Ureter (tissue), 1 donor: ENCODE measurements at regions not wholly inside any gene's neighbourhood (a gene's known extent, or its start where the extent isn't known, plus 50 kb on each side); places are given as distances from the start of the nearest gene placed in this dataset.

Experiments used
- DNase-seq: peaks from one replicate; pipeline ENCODE4 v3.0.0-alpha.2; 2020; ENCODE audit warnings: low spot score
- donor health status: DM: yes; HTN: yes; CAD: no.

- DNase-seq = no peak
These were observed 389.3 kb upstream of the DMAC1 start for GRCh38 chr9:8188723-8189407.

- no peak for DNase-seq
These were observed 387.0 kb upstream of the DMAC1 start for GRCh38 chr9:8186560-8186959.

- no peak for DNase-seq
These were observed 384.0 kb upstream of the DMAC1 start for GRCh38 chr9:8183618-8184017.

- no peak for DNase-seq
These were observed 379.9 kb upstream of the DMAC1 start for GRCh38 chr9:8179381-8180053.

GRCh38 chr9:8172000-8172399 is 372.4 kb upstream of the DMAC1 start:
- no peak for DNase-seq

GRCh38 chr9:8168916-8169438 is 369.4 kb upstream of the DMAC1 start:
- DNase-seq = no peak

- no peak for DNase-seq
These were observed 361.2 kb upstream of the DMAC1 start for GRCh38 chr9:8160787-8161186.

GRCh38 chr9:8158574-8158973 is 359.0 kb upstream of the DMAC1 start:
- no peak for DNase-seq

- no peak for DNase-seq
These were observed 358.2 kb upstream of the DMAC1 start for GRCh38 chr9:8157683-8158324.

GRCh38 chr9:8156346-8156745 is 356.8 kb upstream of the DMAC1 start:
- no peak for DNase-seq

- no peak for DNase-seq
These were observed 356.1 kb upstream of the DMAC1 start for GRCh38 chr9:8155706-8156105.

- no peak for DNase-seq
These were observed 344.1 kb upstream of the DMAC1 start for GRCh38 chr9:8143677-8144076.

- DNase-seq = no peak
These were observed 341.0 kb upstream of the DMAC1 start for GRCh38 chr9:8140557-8140956.

- no peak for DNase-seq
These were observed 340.2 kb upstream of the DMAC1 start for GRCh38 chr9:8139756-8140155.

- DNase-seq = no peak
These were observed 336.9 kb upstream of the DMAC1 start for GRCh38 chr9:8136477-8136876.

GRCh38 chr9:8134635-8135034 is 335.1 kb upstream of the DMAC1 start:
- DNase-seq = no peak

GRCh38 chr9:8133606-8134005 is 334.0 kb upstream of the DMAC1 start:
- no peak for DNase-seq

GRCh38 chr9:8115570-8115969 is 316.0 kb upstream of the DMAC1 start:
- no peak for DNase-seq

- no peak for DNase-seq
These were observed 315.2 kb upstream of the DMAC1 start for GRCh38 chr9:8114826-8115225.

- no peak for DNase-seq
These were observed 306.8 kb upstream of the DMAC1 start for GRCh38 chr9:8106362-8106761.

- DNase-seq = no peak
These were observed 302.0 kb upstream of the DMAC1 start for GRCh38 chr9:8101607-8102006.

- no peak for DNase-seq
These were observed 296.5 kb upstream of the DMAC1 start for GRCh38 chr9:8096091-8096490.

GRCh38 chr9:8095672-8096086 is 296.1 kb upstream of the DMAC1 start:
- no peak for DNase-seq
